Left renal cortex interstitium (tissue), 4 donors: ENCODE measurements at regions not wholly inside any gene's neighbourhood (a gene's known extent, or its start where the extent isn't known, plus 50 kb on each side); places are given as distances from the start of the nearest gene placed in this dataset.
A peak's percentile ranks its signal among the peaks of the same experiment; 100 is the strongest.

Experiments
- DNase-seq, 4 donors: peaks; one replicate each; pipeline ENCODE4 v3.0.0-alpha.2; 2013; ENCODE audit warnings: low read depth in 4 of 4, low spot score in 2 of 4, missing footprints in 1 of 4

GRCh38 chr2:133760376-133760775, 192.1 kb upstream of the NCKAP5 start:
- DNase-seq = no peak

DNA sequence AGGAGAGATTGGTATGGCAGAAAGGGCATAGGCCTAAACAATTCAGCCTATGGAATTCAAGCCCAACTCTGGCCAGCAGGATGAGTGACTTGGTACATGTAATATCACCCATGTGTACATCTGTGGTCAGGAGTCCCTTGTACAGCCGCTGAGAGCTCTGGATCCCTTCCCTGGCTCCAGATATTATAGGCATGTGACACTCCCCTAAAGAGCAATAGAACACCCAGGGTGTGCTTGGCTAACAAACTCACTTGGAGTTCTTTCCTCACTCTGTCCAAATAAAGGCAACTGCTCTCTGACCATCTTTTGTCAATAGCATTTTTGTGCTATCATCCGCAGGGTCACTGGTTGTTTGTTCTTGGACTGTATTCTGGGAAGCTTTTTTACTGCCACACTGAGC, 197.4 kb upstream of the NCKAP5 start:
- no peak for DNase-seq

GRCh38 chr2:133766164-133766832, 198.0 kb upstream of the NCKAP5 start:
- DNase-seq = no peak

- DNase-seq = no peak
These were observed 200.0 kb upstream of the NCKAP5 start for GRCh38 chr2:133768256-133768655.

- no peak for DNase-seq
These were observed 200.6 kb upstream of the NCKAP5 start for GRCh38 chr2:133768658-133769435.

GRCh38 chr2:133773854-133774653, 205.8 kb upstream of the NCKAP5 start:
- no peak for DNase-seq

GRCh38 chr2:133774654-133775015, 206.4 kb upstream of the NCKAP5 start:
- no peak for DNase-seq

DNA sequence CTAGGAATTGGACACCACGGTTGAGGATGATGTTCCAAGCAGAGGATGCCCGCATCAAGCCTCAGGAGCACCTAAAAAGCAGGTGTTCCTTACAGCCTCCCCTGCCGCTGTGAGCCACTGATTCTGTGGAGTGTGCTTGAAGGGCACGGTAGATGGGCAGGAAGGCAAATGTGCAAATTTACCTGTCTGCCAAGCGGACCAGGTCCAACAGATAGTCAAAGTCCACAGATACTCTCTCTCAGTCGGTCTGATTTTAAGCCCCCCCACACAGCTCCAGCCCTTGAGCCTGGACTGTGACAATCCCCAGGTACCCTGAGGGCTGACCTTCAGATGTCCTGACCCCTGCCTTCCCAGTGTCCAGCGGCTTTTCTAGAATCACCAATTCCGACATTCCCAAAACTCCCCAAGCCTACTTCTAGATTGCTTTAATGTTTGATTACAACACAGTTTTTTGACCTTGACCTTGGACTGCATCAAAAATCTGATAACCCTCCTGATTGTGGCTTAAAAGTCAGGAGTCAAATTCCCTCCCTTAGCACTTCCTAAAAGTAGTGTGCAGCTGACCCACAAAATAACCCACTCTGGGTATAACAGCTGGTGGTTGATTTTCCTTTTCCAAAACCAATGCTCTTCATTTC, 208.8 kb upstream of the NCKAP5 start:
- DNase-seq = no peak

DNA sequence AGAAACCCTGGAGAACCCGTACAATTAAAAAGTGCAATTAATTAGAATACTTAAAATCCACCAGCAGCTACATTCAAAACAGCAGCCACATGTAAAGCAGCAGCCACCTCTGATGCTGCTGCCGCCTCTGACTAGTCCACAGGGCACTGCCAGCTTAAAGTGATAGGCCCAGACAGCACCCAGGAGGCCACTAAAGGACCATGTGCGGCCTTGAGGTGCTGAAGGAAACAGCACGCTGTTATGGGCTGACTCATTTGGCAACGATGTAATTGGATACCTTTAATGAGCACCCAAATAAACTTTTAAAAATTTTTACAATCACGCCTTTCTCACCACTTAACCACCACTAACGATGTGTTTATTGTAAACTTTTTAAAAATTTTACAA, 209.3 kb upstream of the NCKAP5 start:
- DNase-seq = no peak

- DNase-seq = peak; percentile 59 to 77 (median 68)
These were observed 212.1 kb upstream of the NCKAP5 start for GRCh38 chr2:133780099-133780996.

DNA sequence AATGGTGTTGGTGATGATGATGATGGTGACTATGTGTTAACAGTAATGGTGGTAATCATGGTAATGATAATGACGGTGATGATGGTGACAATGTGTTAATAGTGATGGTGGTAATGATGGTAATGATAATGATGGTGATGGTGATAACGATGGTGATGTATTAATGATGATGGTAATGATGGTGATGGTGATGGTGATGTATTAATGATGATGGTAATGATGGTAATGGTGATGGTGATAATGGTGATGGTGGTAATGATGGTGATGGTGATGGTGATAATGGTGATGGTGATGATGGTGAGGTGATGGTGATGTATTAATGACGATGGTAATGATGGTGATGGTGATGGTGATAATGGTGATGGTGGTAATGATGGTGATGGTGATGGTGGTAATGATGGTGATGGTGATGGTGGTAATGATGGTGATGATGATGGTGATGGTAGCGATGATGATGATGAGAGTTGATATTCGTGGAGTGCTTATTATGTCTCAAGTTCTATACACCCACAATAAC, 212.8 kb upstream of the NCKAP5 start:
- no peak for DNase-seq

DNA sequence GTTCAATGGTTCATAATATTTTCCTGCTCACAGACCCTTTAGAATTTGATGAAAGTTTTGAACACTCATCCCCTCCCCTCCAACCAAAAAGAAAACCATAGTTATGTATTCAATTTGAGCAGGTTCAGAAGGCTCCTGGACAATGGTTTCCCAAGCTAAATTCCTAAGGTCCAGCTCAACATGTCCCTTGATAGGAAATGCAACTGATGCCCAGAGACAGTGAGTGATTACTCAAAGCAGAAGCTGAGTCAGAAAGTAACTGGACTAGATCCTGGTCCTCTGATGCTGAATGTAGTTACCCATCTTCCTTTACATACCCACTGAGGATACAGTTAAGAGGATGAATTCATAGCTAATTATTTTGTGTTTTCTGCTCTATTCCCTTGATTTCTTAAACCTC, 218.9 kb upstream of the NCKAP5 start:
- no peak for DNase-seq

DNA sequence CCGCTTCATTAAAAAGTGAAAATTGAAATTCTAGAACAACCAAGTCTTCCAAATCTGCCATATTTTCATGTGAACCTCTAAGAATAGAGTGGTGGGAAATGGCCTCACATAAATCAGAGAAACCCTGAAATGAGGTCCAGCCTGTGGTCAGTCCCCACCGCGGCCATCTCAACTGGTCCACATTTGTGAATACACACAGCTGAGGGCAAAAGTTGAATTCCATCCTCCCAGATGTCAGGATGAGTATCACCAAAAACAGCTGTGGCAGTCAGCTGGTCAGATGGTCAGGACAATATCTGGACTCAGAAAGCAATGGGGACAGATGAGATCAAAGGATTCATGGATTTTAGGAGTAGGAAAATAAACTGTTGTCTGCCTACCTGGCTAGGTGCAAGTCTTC, 219.4 kb upstream of the NCKAP5 start:
- DNase-seq = no peak

DNA sequence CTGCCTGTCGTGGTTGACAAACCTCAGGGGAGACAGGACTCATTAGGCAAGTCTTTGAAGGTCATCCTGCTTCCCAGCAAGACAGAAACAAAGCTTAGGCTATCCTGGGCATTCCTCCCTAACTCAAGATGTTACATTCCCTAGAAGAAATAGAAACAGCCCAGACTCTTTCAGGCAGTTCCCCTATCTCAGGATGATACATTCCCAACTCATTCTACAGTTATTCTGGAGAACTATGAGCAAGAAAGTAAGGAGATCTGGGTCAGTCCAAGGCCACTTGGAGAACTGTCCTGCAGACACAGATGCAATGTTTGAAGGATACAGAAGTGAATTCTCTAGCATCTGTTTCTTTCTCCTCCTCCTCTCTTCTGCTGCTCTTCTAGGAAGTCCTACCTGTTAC, 220.1 kb upstream of the NCKAP5 start:
- no peak for DNase-seq

- no peak for DNase-seq
These were observed 221.5 kb upstream of the NCKAP5 start for GRCh38 chr2:133789743-133790142.

DNA sequence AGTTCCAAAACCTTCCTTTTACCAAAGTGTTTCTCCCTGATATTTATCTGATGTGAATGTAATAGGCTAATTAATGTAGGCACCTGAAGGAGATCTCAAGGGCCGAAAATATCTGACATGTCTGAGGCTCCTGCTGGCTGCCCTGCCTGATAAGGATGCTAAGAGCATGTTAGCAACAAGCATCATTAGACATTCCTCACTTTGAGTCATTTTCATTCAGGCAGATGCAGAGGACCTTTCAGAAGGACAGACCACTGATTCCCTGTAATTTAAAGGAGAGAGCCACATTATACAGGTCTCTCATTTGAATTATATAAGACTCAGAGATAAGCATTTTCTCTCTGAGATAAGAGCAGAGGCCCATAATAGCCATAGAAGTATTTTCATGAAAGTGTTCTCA, 222.4 kb upstream of the NCKAP5 start:
- no peak for DNase-seq

- DNase-seq = no peak
These were observed 222.9 kb upstream of the NCKAP5 start for GRCh38 chr2:133791191-133791590.

DNA sequence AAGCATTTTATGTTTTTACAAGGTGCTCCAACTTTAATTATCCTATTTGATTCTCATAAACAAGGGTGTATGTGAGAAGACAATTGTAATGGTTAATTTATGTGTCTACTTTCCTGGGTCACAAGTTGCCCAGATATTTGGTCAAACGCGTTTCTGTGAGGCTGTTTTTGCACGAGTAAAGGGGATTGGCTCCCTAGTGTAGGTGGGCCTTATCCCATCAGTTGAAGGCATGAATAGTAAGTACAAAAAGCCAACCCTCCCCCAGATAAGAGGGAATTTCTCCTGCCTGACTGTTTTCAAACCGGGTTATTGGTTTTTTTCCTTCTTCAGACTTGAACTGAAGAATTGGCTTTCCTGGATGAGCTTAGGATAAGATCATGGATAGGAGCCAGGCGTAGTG, 224.0 kb upstream of the NCKAP5 start:
- DNase-seq = no peak

DNA sequence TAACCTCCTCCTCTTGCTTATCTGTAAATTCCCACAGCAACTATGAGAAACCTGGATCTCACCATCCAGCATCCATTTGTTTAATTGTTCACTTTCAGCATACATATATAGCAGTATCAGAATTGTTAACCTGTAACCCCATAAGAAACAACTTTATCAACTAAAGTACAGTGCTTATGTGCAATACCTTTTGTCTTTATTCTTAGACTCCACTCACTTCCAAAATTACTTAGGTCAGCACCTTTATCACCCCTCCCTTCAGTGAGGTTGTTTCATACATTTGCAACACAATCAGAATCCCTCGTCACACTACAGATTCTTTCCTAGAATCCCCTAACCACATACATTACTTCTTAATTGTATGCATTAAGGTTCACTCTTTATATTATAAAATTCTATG, 225.9 kb upstream of the NCKAP5 start:
- DNase-seq = no peak

DNA sequence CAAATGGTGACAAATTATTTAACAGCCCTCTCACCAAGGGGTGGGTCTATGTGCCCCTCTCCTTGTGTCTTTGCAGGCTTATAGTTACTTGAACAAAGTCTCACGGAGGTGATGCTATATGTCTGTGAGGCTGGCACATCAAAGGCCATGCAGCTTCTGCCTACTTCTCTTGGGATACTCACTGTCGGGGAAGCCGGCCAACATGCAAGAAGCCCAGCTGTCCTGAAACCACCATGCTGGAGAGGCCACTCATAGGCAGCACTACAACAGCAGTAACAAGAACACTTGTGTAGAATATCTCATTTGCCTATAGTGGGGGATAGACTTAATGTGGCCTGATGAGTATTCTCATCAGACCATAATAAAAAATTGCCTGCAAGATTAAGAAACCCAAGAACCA, 233.7 kb upstream of the NCKAP5 start:
- DNase-seq = no peak
